Prostate gland (tissue), 2 donors: ENCODE measurements at regions not wholly inside any gene's neighbourhood (a gene's known extent, or its start where the extent isn't known, plus 50 kb on each side); places are given as distances from the start of the nearest gene placed in this dataset.

ENCODE experiments used
- DNase-seq: peaks from one replicate; pipeline ENCODE4 v3.0.0-alpha.2; 2019; ENCODE audit warnings: low spot score
- H3K27ac ChIP-seq, 2 donors: fragments of 200-600 bp; sonication (generic); 2 replicates each; pipeline ENCODE4 v1.5.1; 2017 to 2019
- H3K27me3 ChIP-seq: fragments of 200-600 bp; sonication (generic); replicated peaks from 2 replicates; pipeline ENCODE4 v1.5.1; 2019; ENCODE audit not compliant: insufficient read depth
- H3K36me3 ChIP-seq, 2 donors: fragments of 200-600 bp; sonication (generic); 1 replicate in 1 of 2; 2 replicates in 1 of 2; pipeline versions ENCODE4 v1.5.1 to v1.8.1; 2017 to 2019
- H3K4me1 ChIP-seq: fragments of 200-600 bp; sonication (generic); replicated peaks from 2 replicates; pipeline ENCODE4 v1.5.1; 2019
- H3K4me3 ChIP-seq, 2 donors: fragments of 200-600 bp; sonication (generic); 2 replicates each; pipeline ENCODE4 v1.5.1; 2017 to 2019
- H3K9me3 ChIP-seq: fragments of 200-600 bp; sonication (generic); 2 replicates; pipeline ENCODE4 v1.5.1; 2017
- CTCF ChIP-seq, 4 experiments: fragments of 200-600 bp in 2 of 4; fragments of 450-650 bp in 2 of 4; sonication (generic) in 2 of 4; IDR thresholded peaks; 1 replicate in 3 of 4; 2 replicates in 1 of 4; pipeline ENCODE4 v1.5.1; 2016 to 2019; ENCODE audit warnings: antibody characterized with exemption in 4 of 4, mild to moderate bottlenecking in 2 of 4, moderate library complexity in 2 of 4
- POLR2A ChIP-seq: fragments of 450-650 bp; IDR thresholded peaks from one replicate; pipeline ENCODE4 v1.6.1; 2016; ENCODE audit warnings: antibody characterized with exemption, mild to moderate bottlenecking
- POLR2AphosphoS5 ChIP-seq: sonication (generic); formaldehyde crosslinking; IDR thresholded peaks from one replicate; pipeline ENCODE4 v1.6.1; 2017; ENCODE audit warnings: antibody characterized with exemption
- WGBS: methylation state at CpG from one replicate; pipeline ENCODE4 v1.1.5; 2018; 5-methylcytosine and 5-hydroxymethylcytosine counted together
- intact Hi-C: fragments of 100-400 bp; cut with DNase I; formaldehyde crosslinking; loops from one replicate; pipeline ENCODE4 v1.14.2; 2022

DNA sequence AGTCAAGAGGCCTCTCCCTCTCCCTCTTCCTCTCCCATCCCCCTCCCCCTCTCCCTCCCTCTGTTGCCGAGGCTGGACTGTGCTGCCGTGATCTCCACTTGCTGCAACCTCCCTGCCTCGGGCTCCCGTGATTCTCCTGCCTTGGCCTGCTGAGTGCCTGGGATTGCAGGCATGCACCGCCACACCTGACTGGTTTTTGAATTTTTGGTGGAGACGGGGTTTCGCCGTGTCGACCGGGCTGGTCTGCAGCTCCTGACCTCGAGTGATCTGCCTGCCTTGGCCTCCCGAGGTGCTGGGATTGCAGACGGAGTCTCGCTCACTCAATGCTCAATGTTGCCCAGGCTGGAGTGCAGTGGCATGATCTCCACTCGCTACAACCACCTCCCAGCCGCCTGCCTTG, 165.1 kb downstream of the CENPC start:
- WGBS = 96% methylated on average over 16 of the region's 16 CpGs
- no peak for DNase-seq

DNA sequence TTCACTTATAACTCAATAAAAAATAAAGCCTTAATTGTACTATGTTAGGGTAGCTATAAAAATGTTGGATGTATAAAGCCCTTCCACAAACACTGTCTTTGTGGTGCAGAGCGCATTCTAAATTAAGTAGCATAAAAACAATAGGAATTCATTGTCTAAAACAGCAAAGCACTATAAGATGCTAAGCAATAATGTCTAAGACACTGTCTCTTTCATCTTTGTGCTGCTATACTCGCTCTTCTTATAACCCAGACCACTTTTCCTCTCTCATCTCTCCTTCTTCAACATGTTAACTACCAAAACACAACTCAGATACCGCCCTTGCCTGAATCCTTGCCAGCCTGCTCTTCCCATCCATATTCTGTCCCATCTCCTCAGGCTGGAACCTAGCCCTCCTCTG, 170.0 kb downstream of the CENPC start:
- H3K4me3 ChIP-seq = no peak overlapping the region
- intact Hi-C loops = no loop called here
- H3K36me3 ChIP-seq = no peaks in the 10 kb centered on the region
- H3K27me3 ChIP-seq = no peaks in the 10 kb centered on the region
- DNase-seq = no peak
- WGBS = 86% methylated on average over 3 of the region's 3 CpGs
- H3K9me3 ChIP-seq = no peaks in the 10 kb centered on the region
- H3K4me1 ChIP-seq = no peaks in the 10 kb centered on the region
- no peak overlapping the region for H3K27ac ChIP-seq
- no peak for TF ChIP-seq POLR2A
- no peak for TF ChIP-seq CTCF (IDR thresholded peaks at IDR 0.05)
- TF ChIP-seq POLR2AphosphoS5 = no peak

More for the DNA sequence above, 165.1 kb downstream of the CENPC start:
- no peaks in the 10 kb centered on the region for H3K9me3 ChIP-seq
- H3K4me1 ChIP-seq = no peaks in the 10 kb centered on the region
- no peak overlapping the region for H3K4me3 ChIP-seq
- intact Hi-C loops = no loop called here
- no peaks in the 10 kb centered on the region for H3K36me3 ChIP-seq
- no peaks in the 10 kb centered on the region for H3K27me3 ChIP-seq
- TF ChIP-seq POLR2A (no peak), CTCF (IDR thresholded peaks at IDR 0.05) (no peak), POLR2AphosphoS5 (no peak)
- no peak overlapping the region for H3K27ac ChIP-seq

DNA sequence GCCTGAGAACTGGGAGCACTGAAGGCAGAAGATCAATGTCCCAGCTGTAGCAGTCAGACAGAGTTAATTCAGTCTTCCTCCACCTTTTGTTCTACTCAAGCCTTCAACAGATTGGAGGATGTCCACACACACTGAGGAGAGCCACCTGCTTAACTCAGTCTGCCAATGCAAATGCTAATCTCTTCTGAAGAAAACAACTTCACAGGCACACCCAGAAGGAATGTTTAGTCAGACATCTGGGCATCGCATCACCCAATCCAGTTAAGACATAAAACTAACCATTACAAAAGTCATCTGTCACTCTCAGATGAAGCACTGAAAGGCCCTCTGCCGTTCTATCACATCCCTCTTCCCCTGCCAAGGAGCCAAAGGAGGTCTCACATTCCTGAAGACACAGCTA, 173.7 kb downstream of the CENPC start:
- Histone ChIP-seq H3K36me3 (no peaks in the 10 kb centered on the region), H3K27me3 (no peaks in the 10 kb centered on the region), H3K4me3 (no peak overlapping the region), H3K27ac (no peak overlapping the region), H3K4me1 (no peaks in the 10 kb centered on the region), H3K9me3 (no peaks in the 10 kb centered on the region)
- WGBS = 64% methylated on average over 2 of the region's 2 CpGs
- TF ChIP-seq POLR2A (no peak), POLR2AphosphoS5 (no peak), CTCF (IDR thresholded peaks at IDR 0.05) (no peak)
- no peak for DNase-seq
- intact Hi-C loops = no loop called here

- Histone ChIP-seq H3K4me1 (no peaks in the 10 kb centered on the region), H3K9me3 (no peaks in the 10 kb centered on the region), H3K4me3 (no peak overlapping the region), H3K36me3 (no peaks in the 10 kb centered on the region), H3K27me3 (no peaks in the 10 kb centered on the region), H3K27ac (no peak overlapping the region)
- no peak for DNase-seq
- 64% methylated on average over 3 of the region's 3 CpGs for WGBS
- TF ChIP-seq POLR2AphosphoS5 (no peak), POLR2A (no peak), CTCF (IDR thresholded peaks at IDR 0.05) (no peak)
- intact Hi-C loops = no loop called here
These were observed 178.9 kb downstream of the CENPC start for GRCh38 chr4:67366311-67366861.

- Histone ChIP-seq H3K27me3 (no peaks in the 10 kb centered on the region), H3K4me1 (no peaks in the 10 kb centered on the region), H3K36me3 (no peaks in the 10 kb centered on the region), H3K27ac (no peak overlapping the region), H3K4me3 (no peak overlapping the region), H3K9me3 (no peaks in the 10 kb centered on the region)
- intact Hi-C loops = no loop called here
- TF ChIP-seq CTCF (IDR thresholded peaks at IDR 0.05) = no peak
- WGBS = 15% methylated on average over 3 of the region's 3 CpGs
- DNase-seq = no peak
These were observed 179.6 kb downstream of the CENPC start for GRCh38 chr4:67365661-67366245.
